H1 (cell line): ENCODE measurements at regions not wholly inside any gene's neighbourhood (a gene's known extent, or its start where the extent isn't known, plus 50 kb on each side); places are given as distances from the start of the nearest gene placed in this dataset.

ENCODE experiments used
- CTCF ChIP-seq, 3 experiments: IDR thresholded peaks; 1 replicate in 2 of 3; 2 replicates in 1 of 3; pipeline versions ENCODE4 v1.5.1 to v1.6.1; 2011; ENCODE audit warnings: low read length in 3 of 3, mild to moderate bottlenecking in 3 of 3, inconsistent platforms in 2 of 3, low read depth in 1 of 3, moderate library complexity in 1 of 3; ENCODE audit not compliant: insufficient read depth in 1 of 3; ENCODE audit errors: control extremely low read depth in 1 of 3
- SUZ12 ChIP-seq: fragments of 200-600 bp; sonication (generic); IDR thresholded peaks from 2 replicates; pipeline ENCODE4 v1.6.1; 2012; ENCODE audit warnings: mild to moderate bottlenecking, inconsistent platforms, low read length, moderate library complexity, mixed read lengths
- TAF1 ChIP-seq: IDR thresholded peaks from 2 replicates; pipeline ENCODE4 v1.6.1; 2011; ENCODE audit warnings: mild to moderate bottlenecking, low read depth, low read length

GRCh38 chr11:64443001-64443400 lies 84.0 kb downstream of the RPS6KA4 start:
- TF ChIP-seq CTCF (IDR thresholded peaks at IDR 0.05; ENCODE audit: control extremely low read depth in 1 of 3, insufficient read depth in 1 of 3, low read depth in 1 of 3, low read length in 3 of 3), result no peak
- no peak for TF ChIP-seq SUZ12
- TF ChIP-seq TAF1, result no peak
